HEK293 (cell line): ENCODE measurements at regions not wholly inside any gene's neighbourhood (a gene's known extent, or its start where the extent isn't known, plus 50 kb on each side); places are given as distances from the start of the nearest gene placed in this dataset.

ENCODE experiments used
- CTCF ChIA-PET: fragments of 350-600 bp; formaldehyde crosslinking; extraction: SDS; loops from one replicate; lab custom pipeline; 2021; ENCODE audit warnings: antibody characterized with exemption; lab: Yijun Ruan, JAX
- POLR2A ChIA-PET: fragments of 300-600 bp; formaldehyde crosslinking; extraction: SDS; loops from one replicate; lab custom pipeline; 2020; ENCODE audit warnings: antibody characterized with exemption, inconsistent platforms; lab: Yijun Ruan, JAX
- H3K27ac ChIP-seq: fragments of 200-500 bp; sonication (Bioruptor generic); 2 replicates; pipeline ENCODE4 v1.5.1; 2014; ENCODE audit warnings: low read depth, low read length, control low read depth, inconsistent platforms; ENCODE audit errors: extremely low read depth
- H3K36me3 ChIP-seq, 2 experiments: fragments of 200-500 bp in 1 of 2; sonication (Bioruptor generic) in 1 of 2; 1 replicate in 1 of 2; 2 replicates in 1 of 2; pipeline ENCODE4 v1.5.1; 2014 to 2017; ENCODE audit warnings: inconsistent platforms in 2 of 2, low read length in 2 of 2; ENCODE audit not compliant: control insufficient read depth in 2 of 2, insufficient read depth in 1 of 2
- H3K4me1 ChIP-seq: fragments of 200-500 bp; sonication (Bioruptor generic); 2 replicates; pipeline ENCODE4 v1.5.1; 2014; ENCODE audit warnings: mild to moderate bottlenecking, low read length, inconsistent platforms; ENCODE audit not compliant: control insufficient read depth, insufficient read depth
- H3K4me3 ChIP-seq: 2 replicates; pipeline ENCODE4 v1.5.1; 2011; ENCODE audit warnings: low read depth, mild to moderate bottlenecking, control low read depth, low read length, moderate library complexity
- H3K9me3 ChIP-seq: fragments of 200-500 bp; sonication (Bioruptor generic); 2 replicates; pipeline ENCODE4 v1.5.1; 2014; ENCODE audit warnings: low read depth, low read length, inconsistent platforms; ENCODE audit not compliant: control insufficient read depth, insufficient read depth
- EGR2 ChIP-seq: fragments of 450-650 bp; formaldehyde crosslinking; IDR thresholded peaks from 2 replicates; pipeline ENCODE4 v1.5.1; 2016; ENCODE audit warnings: low read depth, missing biosample characterization, missing genetic modification characterization
- MYNN ChIP-seq: fragments of 450-650 bp; formaldehyde crosslinking; IDR thresholded peaks from 2 replicates; pipeline ENCODE4 v1.5.1; 2016; ENCODE audit warnings: missing biosample characterization, missing genetic modification characterization, borderline replicate concordance
- YY1 ChIP-seq: fragments of 450-650 bp; formaldehyde crosslinking; IDR thresholded peaks from 2 replicates; pipeline ENCODE4 v1.5.1; 2018; ENCODE audit warnings: missing biosample characterization, missing genetic modification characterization
- ZBTB17 ChIP-seq: fragments of 450-650 bp; formaldehyde crosslinking; IDR thresholded peaks from 2 replicates; pipeline ENCODE4 v1.5.1; 2016; ENCODE audit warnings: missing biosample characterization, missing genetic modification characterization
- ZNF146 ChIP-seq: fragments of 450-650 bp; formaldehyde crosslinking; IDR thresholded peaks from 2 replicates; pipeline ENCODE4 v1.5.1; 2016; ENCODE audit warnings: missing biosample characterization, missing genetic modification characterization
- ZNF16 ChIP-seq: fragments of 450-650 bp; formaldehyde crosslinking; IDR thresholded peaks from 2 replicates; pipeline ENCODE4 v1.5.1; 2016; ENCODE audit warnings: low read depth, missing biosample characterization, missing genetic modification characterization
- ZNF311 ChIP-seq: fragments of 450-650 bp; formaldehyde crosslinking; IDR thresholded peaks from 2 replicates; pipeline ENCODE4 v1.5.1; 2017; ENCODE audit warnings: missing biosample characterization, missing genetic modification characterization, borderline replicate concordance
- ZNF37A ChIP-seq: fragments of 450-650 bp; IDR thresholded peaks from 2 replicates; pipeline ENCODE4 v1.5.1; 2018; ENCODE audit warnings: missing biosample characterization, missing genetic modification characterization
- ZNF391 ChIP-seq: fragments of 450-650 bp; formaldehyde crosslinking; IDR thresholded peaks from 2 replicates; pipeline ENCODE4 v1.5.1; 2016; ENCODE audit warnings: low read depth, missing biosample characterization, missing genetic modification characterization, borderline replicate concordance
- ZNF404 ChIP-seq: fragments of 450-650 bp; formaldehyde crosslinking; IDR thresholded peaks from 2 replicates; pipeline ENCODE4 v1.5.1; 2017; ENCODE audit warnings: missing biosample characterization, missing genetic modification characterization
- ZNF521 ChIP-seq: fragments of 450-650 bp; formaldehyde crosslinking; IDR thresholded peaks from 2 replicates; pipeline ENCODE4 v1.5.1; 2017; ENCODE audit warnings: missing biosample characterization, mild to moderate bottlenecking, missing genetic modification characterization
- ZNF560 ChIP-seq: fragments of 450-650 bp; formaldehyde crosslinking; IDR thresholded peaks from 2 replicates; pipeline ENCODE4 v1.5.1; 2017; ENCODE audit warnings: missing biosample characterization, missing genetic modification characterization, borderline replicate concordance
- ZNF610 ChIP-seq: fragments of 450-650 bp; formaldehyde crosslinking; IDR thresholded peaks from 2 replicates; pipeline ENCODE4 v1.5.1; 2016; ENCODE audit warnings: missing biosample characterization, missing genetic modification characterization, borderline replicate concordance
- ZNF629 ChIP-seq: fragments of 450-650 bp; formaldehyde crosslinking; IDR thresholded peaks from 2 replicates; pipeline ENCODE4 v1.5.1; 2017; ENCODE audit warnings: missing biosample characterization, missing genetic modification characterization
- ZNF658 ChIP-seq: fragments of 450-650 bp; formaldehyde crosslinking; IDR thresholded peaks from 2 replicates; pipeline ENCODE4; 2016; ENCODE audit warnings: missing biosample characterization, missing genetic modification characterization
- ZNF768 ChIP-seq: fragments of 450-650 bp; formaldehyde crosslinking; IDR thresholded peaks from 2 replicates; pipeline ENCODE4 v1.5.1; 2018; ENCODE audit warnings: missing biosample characterization, mild to moderate bottlenecking, missing genetic modification characterization
- ZNF776 ChIP-seq: fragments of 450-650 bp; formaldehyde crosslinking; IDR thresholded peaks from 2 replicates; pipeline ENCODE4 v1.5.0; 2017; ENCODE audit warnings: missing biosample characterization, missing genetic modification characterization, borderline replicate concordance
- ZSCAN16 ChIP-seq: fragments of 450-650 bp; formaldehyde crosslinking; IDR thresholded peaks from 2 replicates; pipeline ENCODE4 v1.5.1; 2016; ENCODE audit warnings: missing biosample characterization, missing genetic modification characterization
- ZSCAN23 ChIP-seq: fragments of 450-650 bp; formaldehyde crosslinking; IDR thresholded peaks from 2 replicates; pipeline ENCODE4 v1.5.1; 2016; ENCODE audit warnings: missing biosample characterization, missing genetic modification characterization
- TF ChIP-seq, protein P1 (sequence below): fragments of 450-650 bp; formaldehyde crosslinking; IDR thresholded peaks from 2 replicates; pipeline ENCODE4 v1.5.1; 2016; ENCODE audit warnings: missing biosample characterization, missing genetic modification characterization
- TF ChIP-seq, protein P2 (sequence below): fragments of 450-650 bp; formaldehyde crosslinking; IDR thresholded peaks from 2 replicates; pipeline ENCODE4 v1.5.1; 2016; ENCODE audit warnings: missing biosample characterization, missing genetic modification characterization, borderline replicate concordance
- TF ChIP-seq, protein P3 (sequence below): fragments of 450-650 bp; formaldehyde crosslinking; IDR thresholded peaks from 2 replicates; pipeline ENCODE4 v1.5.1; 2016; ENCODE audit warnings: missing biosample characterization, missing genetic modification characterization
- TF ChIP-seq, protein P4 (sequence below): fragments of 450-650 bp; formaldehyde crosslinking; IDR thresholded peaks from 2 replicates; pipeline ENCODE4 v1.5.1; 2017; ENCODE audit warnings: missing biosample characterization, missing genetic modification characterization
- TF ChIP-seq, protein P5 (sequence below): fragments of 450-650 bp; formaldehyde crosslinking; IDR thresholded peaks from 2 replicates; pipeline ENCODE4 v1.5.1; 2017; ENCODE audit warnings: missing biosample characterization, missing genetic modification characterization

DNA sequence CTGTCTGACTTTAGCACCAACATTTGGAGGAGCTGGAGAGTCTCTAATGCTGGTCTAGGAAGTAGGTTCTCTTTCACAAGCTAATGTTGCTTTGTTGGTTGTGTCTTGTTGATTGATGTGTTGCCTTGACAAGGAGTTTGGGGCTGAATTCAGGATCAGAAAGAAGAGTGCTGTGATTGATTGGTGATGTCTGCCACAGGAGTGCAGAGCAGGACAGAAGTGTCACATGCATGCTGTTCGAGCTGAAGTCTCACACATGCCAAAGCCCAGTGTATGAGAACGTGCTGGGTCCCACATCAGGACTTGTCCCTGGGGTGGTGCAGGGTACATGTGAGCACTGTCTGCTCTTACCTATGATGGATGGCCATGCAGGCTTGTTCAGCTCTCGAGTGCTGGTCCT lies 694.4 kb downstream of the MATN1 start:
- ChIA-PET CTCF (interaction anchor here (0.6 to 2.5 kb wide), 2 partner anchors 236 to 437 kb away, joined by 5 to 9 read pairs; no protein-coding TSS in a partner anchor), POLR2A (no interaction called here)
- Histone ChIP-seq H3K4me1 (no peaks in the 10 kb centered on the region), H3K36me3 (no peaks in the 10 kb centered on the region), H3K27ac (no peak overlapping the region), H3K9me3 (no peaks in the 10 kb centered on the region), H3K4me3 (no peak overlapping the region)
- peak; percentile 97 for TF ChIP-seq ZBTB17 (tag by site-specific recombination)
- TF ChIP-seq, protein P1, sequence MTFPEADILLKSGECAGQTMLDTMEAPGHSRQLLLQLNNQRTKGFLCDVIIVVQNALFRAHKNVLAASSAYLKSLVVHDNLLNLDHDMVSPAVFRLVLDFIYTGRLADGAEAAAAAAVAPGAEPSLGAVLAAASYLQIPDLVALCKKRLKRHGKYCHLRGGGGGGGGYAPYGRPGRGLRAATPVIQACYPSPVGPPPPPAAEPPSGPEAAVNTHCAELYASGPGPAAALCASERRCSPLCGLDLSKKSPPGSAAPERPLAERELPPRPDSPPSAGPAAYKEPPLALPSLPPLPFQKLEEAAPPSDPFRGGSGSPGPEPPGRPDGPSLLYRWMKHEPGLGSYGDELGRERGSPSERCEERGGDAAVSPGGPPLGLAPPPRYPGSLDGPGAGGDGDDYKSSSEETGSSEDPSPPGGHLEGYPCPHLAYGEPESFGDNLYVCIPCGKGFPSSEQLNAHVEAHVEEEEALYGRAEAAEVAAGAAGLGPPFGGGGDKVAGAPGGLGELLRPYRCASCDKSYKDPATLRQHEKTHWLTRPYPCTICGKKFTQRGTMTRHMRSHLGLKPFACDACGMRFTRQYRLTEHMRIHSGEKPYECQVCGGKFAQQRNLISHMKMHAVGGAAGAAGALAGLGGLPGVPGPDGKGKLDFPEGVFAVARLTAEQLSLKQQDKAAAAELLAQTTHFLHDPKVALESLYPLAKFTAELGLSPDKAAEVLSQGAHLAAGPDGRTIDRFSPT (tag by site-specific recombination): no peak

DNA sequence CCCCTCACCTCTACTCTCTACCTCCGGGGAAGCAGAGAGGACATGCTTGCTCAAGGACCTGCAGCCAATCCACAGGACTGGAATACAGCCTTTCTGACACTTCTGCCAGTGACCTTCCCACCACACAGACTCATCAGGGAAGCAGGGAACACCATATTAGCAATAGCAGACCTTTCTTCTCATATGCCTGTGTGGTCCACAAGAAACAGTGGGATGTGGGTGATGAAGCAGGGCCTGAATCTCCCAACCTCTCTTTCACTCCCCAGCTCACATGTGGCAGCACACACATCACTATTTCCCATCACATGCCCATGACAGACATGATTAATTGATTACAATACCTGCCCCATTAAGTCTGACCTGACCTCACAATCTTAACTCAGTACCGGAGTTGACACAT lies 695.1 kb downstream of the MATN1 start:
- no peaks in the 10 kb centered on the region for H3K4me1 ChIP-seq
- no peak overlapping the region for H3K4me3 ChIP-seq
- POLR2A ChIA-PET: no interaction called here
- CTCF ChIA-PET: no interaction called here
- H3K27ac ChIP-seq: no peak overlapping the region
- no peak for TF ChIP-seq ZSCAN16 (tag by site-specific recombination)
- no peak for TF ChIP-seq ZNF629 (tag by site-specific recombination)
- no peak for TF ChIP-seq ZSCAN23 (tag by site-specific recombination)
- no peak for TF ChIP-seq ZNF560
- no peak for TF ChIP-seq ZNF16 (tag by site-specific recombination)
- TF ChIP-seq ZNF391 (tag by site-specific recombination): no peak
- TF ChIP-seq, protein P2, sequence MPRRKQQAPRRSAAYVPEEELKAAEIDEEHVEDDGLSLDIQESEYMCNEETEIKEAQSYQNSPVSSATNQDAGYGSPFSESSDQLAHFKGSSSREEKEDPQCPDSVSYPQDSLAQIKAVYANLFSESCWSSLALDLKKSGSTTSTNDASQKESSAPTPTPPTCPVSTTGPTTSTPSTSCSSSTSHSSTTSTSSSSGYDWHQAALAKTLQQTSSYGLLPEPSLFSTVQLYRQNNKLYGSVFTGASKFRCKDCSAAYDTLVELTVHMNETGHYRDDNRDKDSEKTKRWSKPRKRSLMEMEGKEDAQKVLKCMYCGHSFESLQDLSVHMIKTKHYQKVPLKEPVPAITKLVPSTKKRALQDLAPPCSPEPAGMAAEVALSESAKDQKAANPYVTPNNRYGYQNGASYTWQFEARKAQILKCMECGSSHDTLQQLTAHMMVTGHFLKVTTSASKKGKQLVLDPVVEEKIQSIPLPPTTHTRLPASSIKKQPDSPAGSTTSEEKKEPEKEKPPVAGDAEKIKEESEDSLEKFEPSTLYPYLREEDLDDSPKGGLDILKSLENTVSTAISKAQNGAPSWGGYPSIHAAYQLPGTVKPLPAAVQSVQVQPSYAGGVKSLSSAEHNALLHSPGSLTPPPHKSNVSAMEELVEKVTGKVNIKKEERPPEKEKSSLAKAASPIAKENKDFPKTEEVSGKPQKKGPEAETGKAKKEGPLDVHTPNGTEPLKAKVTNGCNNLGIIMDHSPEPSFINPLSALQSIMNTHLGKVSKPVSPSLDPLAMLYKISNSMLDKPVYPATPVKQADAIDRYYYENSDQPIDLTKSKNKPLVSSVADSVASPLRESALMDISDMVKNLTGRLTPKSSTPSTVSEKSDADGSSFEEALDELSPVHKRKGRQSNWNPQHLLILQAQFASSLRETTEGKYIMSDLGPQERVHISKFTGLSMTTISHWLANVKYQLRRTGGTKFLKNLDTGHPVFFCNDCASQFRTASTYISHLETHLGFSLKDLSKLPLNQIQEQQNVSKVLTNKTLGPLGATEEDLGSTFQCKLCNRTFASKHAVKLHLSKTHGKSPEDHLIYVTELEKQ (tag by site-specific recombination): no peak
- TF ChIP-seq ZNF404 (tag by site-specific recombination): no peak
- TF ChIP-seq ZNF521 (tag by site-specific recombination): no peak
- no peak for TF ChIP-seq ZNF658 (tag by site-specific recombination)
- TF ChIP-seq EGR2 (tag by site-specific recombination): no peak
- TF ChIP-seq ZNF776 (tag by site-specific recombination): no peak
- H3K9me3 ChIP-seq: no peaks in the 10 kb centered on the region
- no peaks in the 10 kb centered on the region for H3K36me3 ChIP-seq

DNA sequence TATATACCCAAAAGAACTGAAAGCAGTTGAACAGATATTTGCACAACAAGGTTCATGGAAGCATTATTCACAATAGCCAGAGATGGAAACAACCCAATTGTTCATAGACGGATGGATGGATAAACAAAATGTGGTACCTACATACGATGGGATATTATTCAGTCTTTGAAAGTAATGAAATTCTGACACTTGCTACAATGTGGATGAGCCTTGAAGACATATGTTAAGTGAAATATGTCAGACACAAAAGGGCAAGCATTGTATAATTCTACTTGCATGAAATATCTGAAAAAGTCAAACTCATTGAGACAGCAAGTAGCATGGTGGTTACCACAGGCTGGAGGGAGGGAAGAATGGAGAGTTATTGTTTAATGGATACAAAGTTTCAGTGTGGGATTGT lies 696.1 kb downstream of the MATN1 start:
- POLR2A ChIA-PET: no interaction called here
- CTCF ChIA-PET: interaction anchor here (0.5 kb wide), 1 partner anchor 1042 kb away, joined by 4 read pairs; no protein-coding TSS in a partner anchor
- Histone ChIP-seq H3K27ac (no peak overlapping the region), H3K4me1 (no peaks in the 10 kb centered on the region), H3K36me3 (no peaks in the 10 kb centered on the region), H3K4me3 (no peak overlapping the region), H3K9me3 (no peaks in the 10 kb centered on the region)
- TF ChIP-seq, protein P3, sequence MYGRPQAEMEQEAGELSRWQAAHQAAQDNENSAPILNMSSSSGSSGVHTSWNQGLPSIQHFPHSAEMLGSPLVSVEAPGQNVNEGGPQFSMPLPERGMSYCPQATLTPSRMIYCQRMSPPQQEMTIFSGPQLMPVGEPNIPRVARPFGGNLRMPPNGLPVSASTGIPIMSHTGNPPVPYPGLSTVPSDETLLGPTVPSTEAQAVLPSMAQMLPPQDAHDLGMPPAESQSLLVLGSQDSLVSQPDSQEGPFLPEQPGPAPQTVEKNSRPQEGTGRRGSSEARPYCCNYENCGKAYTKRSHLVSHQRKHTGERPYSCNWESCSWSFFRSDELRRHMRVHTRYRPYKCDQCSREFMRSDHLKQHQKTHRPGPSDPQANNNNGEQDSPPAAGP: no peak
- TF ChIP-seq, protein P4, sequence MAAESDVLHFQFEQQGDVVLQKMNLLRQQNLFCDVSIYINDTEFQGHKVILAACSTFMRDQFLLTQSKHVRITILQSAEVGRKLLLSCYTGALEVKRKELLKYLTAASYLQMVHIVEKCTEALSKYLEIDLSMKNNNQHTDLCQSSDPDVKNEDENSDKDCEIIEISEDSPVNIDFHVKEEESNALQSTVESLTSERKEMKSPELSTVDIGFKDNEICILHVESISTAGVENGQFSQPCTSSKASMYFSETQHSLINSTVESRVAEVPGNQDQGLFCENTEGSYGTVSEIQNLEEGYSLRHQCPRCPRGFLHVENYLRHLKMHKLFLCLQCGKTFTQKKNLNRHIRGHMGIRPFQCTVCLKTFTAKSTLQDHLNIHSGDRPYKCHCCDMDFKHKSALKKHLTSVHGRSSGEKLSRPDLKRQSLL (tag by site-specific recombination): no peak
- TF ChIP-seq ZNF37A (tag by site-specific recombination) (no peak), MYNN (tag by site-specific recombination) (no peak), ZNF610 (tag by site-specific recombination) (no peak), ZNF768 (tag by site-specific recombination) (no peak), ZNF146 (tag by site-specific recombination) (no peak), ZNF311 (no peak), YY1 (tag by site-specific recombination) (no peak)
- TF ChIP-seq, protein P5, sequence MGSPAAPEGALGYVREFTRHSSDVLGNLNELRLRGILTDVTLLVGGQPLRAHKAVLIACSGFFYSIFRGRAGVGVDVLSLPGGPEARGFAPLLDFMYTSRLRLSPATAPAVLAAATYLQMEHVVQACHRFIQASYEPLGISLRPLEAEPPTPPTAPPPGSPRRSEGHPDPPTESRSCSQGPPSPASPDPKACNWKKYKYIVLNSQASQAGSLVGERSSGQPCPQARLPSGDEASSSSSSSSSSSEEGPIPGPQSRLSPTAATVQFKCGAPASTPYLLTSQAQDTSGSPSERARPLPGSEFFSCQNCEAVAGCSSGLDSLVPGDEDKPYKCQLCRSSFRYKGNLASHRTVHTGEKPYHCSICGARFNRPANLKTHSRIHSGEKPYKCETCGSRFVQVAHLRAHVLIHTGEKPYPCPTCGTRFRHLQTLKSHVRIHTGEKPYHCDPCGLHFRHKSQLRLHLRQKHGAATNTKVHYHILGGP (tag by site-specific recombination): no peak
